ENCODE measurements at regions not wholly inside any gene's neighbourhood (a gene's known extent, or its start where the extent isn't known, plus 50 kb on each side); places are given as distances from the start of the nearest gene placed in this dataset.
A peak's percentile ranks its signal among the peaks of the same experiment; 100 is the strongest.

DNA sequence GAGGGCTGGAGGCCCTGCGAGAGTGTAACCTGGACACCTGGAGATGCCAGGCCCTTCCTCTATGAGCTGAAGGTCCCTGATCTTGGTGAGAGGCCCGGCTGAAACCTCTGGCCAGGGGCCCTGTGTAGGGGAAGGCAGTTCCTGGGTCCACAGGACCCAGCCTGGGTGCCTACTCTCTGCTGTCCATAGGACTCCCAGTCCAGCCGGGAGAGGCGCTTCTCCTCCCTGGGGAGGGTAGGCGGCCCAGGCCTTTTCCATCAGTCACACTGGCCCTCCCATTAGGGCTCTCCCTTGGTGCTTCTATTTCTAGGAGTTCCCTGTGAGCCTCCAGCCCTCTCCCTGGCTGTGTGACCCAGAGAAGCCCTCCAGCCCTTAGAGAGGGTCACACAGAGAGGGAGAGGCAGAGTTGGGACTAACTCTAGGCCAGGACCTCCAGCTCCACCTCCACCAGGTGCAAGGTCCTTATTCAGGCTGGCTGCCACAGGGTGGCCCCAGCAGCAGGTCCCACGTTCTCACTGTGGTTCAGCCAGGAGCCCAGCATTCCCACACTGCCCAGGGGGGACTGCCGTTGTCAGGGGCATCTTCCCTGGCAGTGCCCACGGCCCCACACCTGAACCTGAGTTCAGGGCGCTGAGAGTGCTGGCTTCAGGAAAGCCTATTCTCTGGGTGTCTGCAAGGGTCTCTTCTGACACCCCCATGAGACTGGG lies 146.8 kb downstream of the SMAD6 start:
- TF ChIP-seq, protein P1, sequence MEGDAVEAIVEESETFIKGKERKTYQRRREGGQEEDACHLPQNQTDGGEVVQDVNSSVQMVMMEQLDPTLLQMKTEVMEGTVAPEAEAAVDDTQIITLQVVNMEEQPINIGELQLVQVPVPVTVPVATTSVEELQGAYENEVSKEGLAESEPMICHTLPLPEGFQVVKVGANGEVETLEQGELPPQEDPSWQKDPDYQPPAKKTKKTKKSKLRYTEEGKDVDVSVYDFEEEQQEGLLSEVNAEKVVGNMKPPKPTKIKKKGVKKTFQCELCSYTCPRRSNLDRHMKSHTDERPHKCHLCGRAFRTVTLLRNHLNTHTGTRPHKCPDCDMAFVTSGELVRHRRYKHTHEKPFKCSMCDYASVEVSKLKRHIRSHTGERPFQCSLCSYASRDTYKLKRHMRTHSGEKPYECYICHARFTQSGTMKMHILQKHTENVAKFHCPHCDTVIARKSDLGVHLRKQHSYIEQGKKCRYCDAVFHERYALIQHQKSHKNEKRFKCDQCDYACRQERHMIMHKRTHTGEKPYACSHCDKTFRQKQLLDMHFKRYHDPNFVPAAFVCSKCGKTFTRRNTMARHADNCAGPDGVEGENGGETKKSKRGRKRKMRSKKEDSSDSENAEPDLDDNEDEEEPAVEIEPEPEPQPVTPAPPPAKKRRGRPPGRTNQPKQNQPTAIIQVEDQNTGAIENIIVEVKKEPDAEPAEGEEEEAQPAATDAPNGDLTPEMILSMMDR (IDR thresholded peaks at IDR 0.05; ENCODE audit: low read depth, low read length), result no peak
- no peak overlapping the region for H3K4me3 ChIP-seq (ENCODE audit: low read depth, low read length)

DNA sequence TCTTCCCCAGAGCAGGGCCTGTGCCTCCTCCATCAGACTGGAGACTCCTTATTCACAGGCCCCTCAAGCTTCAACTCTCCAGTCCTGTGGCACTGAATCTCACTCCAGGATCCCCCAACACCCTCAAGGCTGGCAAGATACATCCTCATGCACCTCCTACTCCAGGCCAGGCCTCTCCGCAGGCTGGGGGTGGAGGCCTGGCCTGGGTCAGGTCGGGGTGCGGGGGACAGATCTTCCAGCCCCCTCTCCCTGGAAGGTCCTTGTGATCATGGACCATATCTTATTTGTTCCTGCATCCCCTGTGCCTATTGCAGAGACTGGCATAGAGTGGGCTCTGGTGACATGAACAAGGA lies 147.3 kb downstream of the SMAD6 start:
- no peak overlapping the region for H3K4me3 ChIP-seq (ENCODE audit: low read depth, low read length)

DNA sequence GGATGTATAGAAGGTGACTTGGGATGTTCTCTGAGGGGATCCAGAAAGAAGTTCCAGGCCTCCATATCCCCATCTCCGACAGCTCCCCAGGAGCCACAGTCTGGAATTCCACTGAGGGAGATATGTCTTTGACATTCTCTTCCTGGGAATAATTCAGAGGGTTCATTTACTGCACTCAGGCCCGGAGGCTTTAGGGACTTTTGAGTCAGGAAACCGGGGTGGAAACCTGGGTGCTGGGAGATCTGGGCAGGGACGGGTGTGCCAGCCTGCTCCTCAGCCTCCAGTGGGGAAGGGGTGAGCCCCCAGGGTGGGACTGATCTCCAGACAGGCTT lies 147.7 kb downstream of the SMAD6 start:
- H3K4me3 ChIP-seq (ENCODE audit: low read depth, low read length), result no peak overlapping the region
- TF ChIP-seq, protein P1 (IDR thresholded peaks at IDR 0.05; ENCODE audit: low read depth, low read length), result no peak

More for the DNA sequence above, 147.3 kb downstream of the SMAD6 start:
- TF ChIP-seq, protein P1 (IDR thresholded peaks at IDR 0.05; ENCODE audit: low read depth, low read length), result no peak

DNA sequence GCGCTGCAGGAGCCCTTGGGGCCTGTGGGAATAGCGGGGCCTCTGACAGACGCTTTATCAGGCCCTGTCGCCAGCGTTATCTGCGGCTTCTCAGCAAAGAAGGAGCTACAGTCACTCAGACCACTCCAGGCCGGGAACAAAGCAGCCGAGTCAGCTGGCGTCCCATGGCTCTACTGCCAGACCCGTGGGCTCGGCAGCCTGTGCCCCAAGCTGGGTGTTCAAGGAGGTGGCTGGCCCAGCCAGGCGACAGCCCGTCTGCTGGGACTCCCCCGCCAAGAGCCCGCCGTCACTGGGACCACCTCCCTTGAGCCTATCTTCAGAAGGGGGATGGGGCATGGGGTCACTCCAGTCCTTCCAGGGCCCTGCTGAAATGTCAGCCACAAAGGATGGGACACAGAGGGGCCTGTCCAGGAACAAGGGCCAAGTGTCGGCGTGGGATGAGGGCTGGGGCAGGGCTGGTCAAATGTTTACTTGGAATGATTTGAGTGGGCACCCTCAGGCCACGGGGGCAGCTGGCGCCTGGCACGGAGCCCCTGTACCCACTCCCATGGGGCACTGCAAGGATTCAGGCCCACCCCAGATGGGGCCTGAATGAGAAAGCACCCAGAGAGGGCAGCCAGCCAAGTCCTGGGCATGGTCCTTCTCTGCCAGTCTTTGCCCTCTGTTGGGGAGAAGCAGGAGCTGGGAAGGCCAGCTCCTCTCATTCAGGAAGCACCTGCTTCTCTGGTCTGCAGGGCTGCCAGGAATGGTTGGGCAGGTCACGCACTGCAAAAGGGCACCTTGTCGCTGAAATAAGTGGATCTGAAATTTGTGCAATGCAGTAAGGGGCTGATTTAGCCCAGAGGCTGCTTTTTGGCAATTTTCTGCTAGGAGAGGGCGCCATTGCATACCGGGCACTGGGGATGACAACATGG lies 148.3 kb downstream of the SMAD6 start:
- TF ChIP-seq, protein P1 (IDR thresholded peaks at IDR 0.05; ENCODE audit: low read depth, low read length), result no peak

DNA sequence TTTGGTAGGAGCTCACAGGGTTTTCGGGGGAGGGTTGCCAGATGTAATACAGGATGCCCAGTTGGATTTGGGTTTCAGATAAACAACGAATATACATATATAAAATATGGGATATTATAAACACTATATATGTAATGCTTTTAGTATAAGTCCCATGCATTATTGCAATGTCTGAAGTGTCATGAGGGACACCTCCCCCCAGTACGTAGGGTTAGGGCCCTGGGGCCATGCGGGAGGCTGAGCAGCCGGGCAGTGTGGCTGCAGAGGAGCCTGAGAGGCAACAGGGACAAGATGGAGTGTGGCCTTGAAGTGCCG lies 148.9 kb downstream of the SMAD6 start:
- H3K4me3 ChIP-seq (ENCODE audit: low read depth, low read length), result no peak overlapping the region
- TF ChIP-seq, protein P1 (IDR thresholded peaks at IDR 0.05; ENCODE audit: low read depth, low read length), result no peak

More for the DNA sequence above, 148.3 kb downstream of the SMAD6 start:
- no peak overlapping the region for H3K4me3 ChIP-seq (ENCODE audit: low read depth, low read length)

DNA sequence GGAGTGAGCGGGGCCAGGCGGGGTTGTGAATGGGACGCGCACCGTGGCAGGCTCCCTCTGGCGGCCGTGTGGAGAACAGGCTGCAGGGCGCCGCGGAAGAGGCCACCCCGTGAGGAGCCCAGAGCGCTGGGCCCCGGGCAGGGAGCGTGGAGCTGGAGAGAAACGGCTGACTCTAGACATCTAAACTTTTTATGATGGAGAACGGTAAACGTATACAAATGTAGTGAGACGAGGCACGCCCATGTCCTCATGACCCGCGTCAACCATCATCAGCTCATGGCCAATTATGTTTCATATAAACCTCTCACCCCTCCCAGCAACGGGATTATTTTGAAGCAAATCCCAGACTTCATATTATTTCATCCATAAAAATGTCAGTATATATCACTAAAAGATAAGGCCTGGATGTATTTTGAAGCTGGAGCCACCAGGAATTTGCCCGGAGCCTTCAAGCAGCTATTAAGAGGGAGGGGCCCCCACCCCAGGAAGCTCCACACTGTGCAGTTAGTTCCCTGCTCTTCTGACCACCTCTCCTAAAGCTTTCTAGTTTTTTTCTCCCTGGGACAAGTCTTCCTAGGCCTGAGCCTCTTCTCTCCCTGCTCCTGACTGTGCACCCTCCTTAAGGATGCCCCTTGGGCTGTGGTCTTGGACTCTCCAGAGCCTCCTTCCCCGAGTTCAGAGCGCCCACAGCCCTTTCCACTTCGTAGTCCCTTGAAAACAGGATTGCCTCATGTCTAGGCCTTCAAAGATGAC lies 149.5 kb downstream of the SMAD6 start:
- no peak overlapping the region for H3K4me3 ChIP-seq (ENCODE audit: low read depth, low read length)
- TF ChIP-seq, protein P1 (IDR thresholded peaks at IDR 0.05; ENCODE audit: low read depth, low read length), result peak; percentile 90

All from WI38 (cell line).